IMR-90 (cell line): ENCODE measurements at regions not wholly inside any gene's neighbourhood (a gene's known extent, or its start where the extent isn't known, plus 50 kb on each side); places are given as distances from the start of the nearest gene placed in this dataset.

Source experiments
- ATAC-seq: fragments of 200-7000 bp; cut with Tn5 transposase; 2 replicates; pipeline ENCODE4 v1.9.1; 2020; ENCODE audit warnings: low read depth, mild to moderate bottlenecking, moderate library complexity
- BruUV-seq: library from RNA; stranded (reverse); fragments of 400-500 nt; replicated peaks from 2 replicates; lab custom pipeline; 2021; lab: Mats Ljungman, UMichigan
- CTCF ChIA-PET: fragments of 300-600 bp; formaldehyde crosslinking; extraction: SDS; loops from one replicate; lab custom pipeline; 2021; ENCODE audit warnings: antibody characterized with exemption; lab: Yijun Ruan, JAX
- POLR2A ChIA-PET: fragments of 300-600 bp; sonication (Branson Sonifier 250); formaldehyde crosslinking; loops from one replicate; lab custom pipeline; 2022; ENCODE audit warnings: antibody characterized with exemption; ENCODE audit not compliant: unreplicated experiment; lab: Charles Lee
- DNase-seq: peaks from one replicate; pipeline ENCODE4 v3.0.0; 2013
- H2AFZ ChIP-seq: replicated peaks from 2 replicates; pipeline ENCODE3; 2013; ENCODE audit warnings: low read length, mild to moderate bottlenecking; ENCODE audit not compliant: poor library complexity
- H2AK5ac ChIP-seq: 2 replicates; pipeline ENCODE4 v1.6.1; 2013; ENCODE audit warnings: low read depth, low read length, inconsistent platforms
- H2AK9ac ChIP-seq: replicated peaks from 2 replicates; pipeline ENCODE3; 2013; ENCODE audit warnings: mild to moderate bottlenecking, low read depth, low read length, moderate library complexity; ENCODE audit not compliant: poor library complexity
- H2BK120ac ChIP-seq: 2 replicates; pipeline ENCODE4 v1.6.1; 2013; ENCODE audit warnings: low read depth, low read length, inconsistent platforms
- H2BK15ac ChIP-seq: 3 replicates; pipeline ENCODE4 v1.6.1; 2013; ENCODE audit warnings: low read depth, low read length, inconsistent platforms
- H2BK20ac ChIP-seq: 2 replicates; pipeline ENCODE4 v1.6.1; 2013; ENCODE audit warnings: low read depth, mild to moderate bottlenecking, inconsistent platforms, low read length, moderate library complexity
- H2BK5ac ChIP-seq: 2 replicates; pipeline ENCODE4 v1.6.1; 2013; ENCODE audit warnings: mild to moderate bottlenecking, low read depth, low read length, inconsistent platforms; ENCODE audit not compliant: poor library complexity, severe bottlenecking
- H3K14ac ChIP-seq: replicated peaks from 2 replicates; pipeline ENCODE4 v1.6.1; 2013; ENCODE audit warnings: low read depth, low read length, inconsistent platforms
- H3K18ac ChIP-seq: 2 replicates; pipeline ENCODE4 v1.6.1; 2013; ENCODE audit warnings: low read depth, low read length, control low read depth
- H3K23ac ChIP-seq: 2 replicates; pipeline ENCODE4 v1.6.1; 2013; ENCODE audit warnings: low read depth, low read length, inconsistent platforms
- H3K27ac ChIP-seq: 2 replicates; pipeline ENCODE4 v1.5.1; 2013; ENCODE audit warnings: mild to moderate bottlenecking, control low read depth, low read length; ENCODE audit not compliant: insufficient read depth
- H3K27me3 ChIP-seq: 2 replicates; pipeline ENCODE4 v1.6.1; 2013; ENCODE audit warnings: low read length; ENCODE audit not compliant: control insufficient read depth, insufficient read depth
- H3K36me3 ChIP-seq: 2 replicates; pipeline ENCODE4 v1.6.1; 2013; ENCODE audit warnings: low read length, mixed read lengths; ENCODE audit not compliant: control insufficient read depth, insufficient read depth
- H3K4ac ChIP-seq: 2 replicates; pipeline ENCODE4 v1.6.1; 2013; ENCODE audit warnings: low read depth, low read length, inconsistent platforms
- H3K4me1 ChIP-seq: 2 replicates; pipeline ENCODE4 v1.6.1; 2013; ENCODE audit warnings: low read length, mixed read lengths; ENCODE audit not compliant: control insufficient read depth, insufficient read depth
- H3K4me2 ChIP-seq: 2 replicates; pipeline ENCODE4 v1.6.1; 2013; ENCODE audit warnings: low read depth, mild to moderate bottlenecking, control low read depth, low read length, moderate library complexity
- H3K4me3 ChIP-seq: 2 replicates; pipeline ENCODE4 v1.5.1; 2013; ENCODE audit warnings: low read depth, mild to moderate bottlenecking, control low read depth, low read length, moderate library complexity; ENCODE audit not compliant: insufficient read depth
- H3K56ac ChIP-seq: 2 replicates; pipeline ENCODE4 v1.6.1; 2013; ENCODE audit warnings: low read length, inconsistent platforms; ENCODE audit not compliant: insufficient read depth; ENCODE audit errors: extremely low read depth
- H3K79me1 ChIP-seq, 2 experiments: 2 replicates each; pipeline ENCODE4 v1.6.1; 2013; ENCODE audit warnings: low read length in 2 of 2, inconsistent platforms in 1 of 2, low read depth in 1 of 2
- H3K9ac ChIP-seq: 2 replicates; pipeline ENCODE4 v1.6.1; 2013; ENCODE audit warnings: low read depth, low read length, control low read depth
- H3K9me1 ChIP-seq: 2 replicates; pipeline ENCODE4 v1.6.1; 2013; ENCODE audit warnings: low read length, inconsistent platforms; ENCODE audit not compliant: insufficient read depth
- H3K9me3 ChIP-seq: 2 replicates; pipeline ENCODE4 v1.6.1; 2013; ENCODE audit warnings: low read length; ENCODE audit not compliant: control insufficient read depth, insufficient read depth
- H4K20me1 ChIP-seq: 2 replicates; pipeline ENCODE4 v1.6.1; 2013; ENCODE audit warnings: low read length, inconsistent platforms; ENCODE audit not compliant: insufficient read depth
- H4K5ac ChIP-seq: 2 replicates; pipeline ENCODE4 v1.6.1; 2013; ENCODE audit warnings: mild to moderate bottlenecking, low read depth, low read length, control low read depth
- H4K8ac ChIP-seq, 2 experiments: 2 replicates each; pipeline ENCODE4 v1.6.1; 2013; ENCODE audit warnings: low read depth in 2 of 2, low read length in 2 of 2, control low read depth in 1 of 2, inconsistent platforms in 1 of 2
- H4K91ac ChIP-seq: 2 replicates; pipeline ENCODE4 v1.6.1; 2013; ENCODE audit warnings: low read depth, low read length, inconsistent platforms; ENCODE audit not compliant: insufficient read depth
- CEBPB ChIP-seq: IDR thresholded peaks from 2 replicates; pipeline ENCODE4 v1.6.1; 2012; ENCODE audit warnings: low read depth, low read length, improper control_type of control experiment
- CHD1 ChIP-seq: IDR thresholded peaks from 2 replicates; pipeline ENCODE4 v1.6.1; 2012; ENCODE audit warnings: low read depth, low read length, improper control_type of control experiment
- CTCF ChIP-seq: conservative IDR thresholded peaks from 2 replicates; pipeline ENCODE4 v1.5.1; 2012; ENCODE audit warnings: mild to moderate bottlenecking, low read depth, low read length, improper control_type of control experiment
- MAZ ChIP-seq: IDR thresholded peaks from 2 replicates; pipeline ENCODE4 v1.6.1; 2012; ENCODE audit warnings: low read depth, mild to moderate bottlenecking, low read length, improper control_type of control experiment, moderate library complexity, borderline replicate concordance
- NFE2L2 ChIP-seq: fragments of 150-350 bp; IDR thresholded peaks from 2 replicates; pipeline ENCODE4 v1.6.1; 2016; ENCODE audit warnings: low read depth, mild to moderate bottlenecking, low read length
- USF2 ChIP-seq: fragments of 150-350 bp; IDR thresholded peaks from 2 replicates; pipeline ENCODE4 v1.6.1; 2017; ENCODE audit warnings: mild to moderate bottlenecking, antibody characterized with exemption, low read length, low read depth
- WGBS, 2 experiments: methylation state at CpG; one replicate each; pipeline versions ENCODE4 v1.1.5 to v1.1.7; 2013; ENCODE audit warnings: missing lambda C conversion rate in 2 of 2; ENCODE audit not compliant: insufficient read length in 1 of 2; ENCODE audit errors: extremely low coverage in 2 of 2; 5-methylcytosine and 5-hydroxymethylcytosine counted together
- dilution Hi-C: fragments of 300-500 bp; cut with HindIII; formaldehyde crosslinking; loops from one replicate; pipeline ENCODE4 v1.14.3; 2018; ENCODE audit warnings: low sequenced_read_pairs; ENCODE audit not compliant: unreplicated experiment
- in situ Hi-C: fragments of 300-500 bp; cut with MboI; formaldehyde crosslinking; loops from 3 replicates; pipeline ENCODE4 v1.14.3; 2019; ENCODE audit warnings: low sequenced_read_pairs, inconsistent platforms, mixed read lengths
- intact Hi-C: fragments of 100-400 bp; cut with micrococcal nuclease; formaldehyde crosslinking; loops from 2 replicates; pipeline ENCODE4 v1.10.0; 2022

- no peak overlapping the region for H2BK120ac ChIP-seq
- BruUV-seq = no TSS peak
- H4K91ac ChIP-seq = no peak overlapping the region
- no peaks in the 10 kb centered on the region for H4K20me1 ChIP-seq
- H3K4me2 ChIP-seq = no peak overlapping the region
- in situ Hi-C loops = loop anchor here (25.0 kb wide), 1 partner anchor 1639 kb away; no protein-coding TSS in a partner anchor
- H3K36me3 ChIP-seq = no peaks in the 10 kb centered on the region
- H3K4me3 ChIP-seq = no peak overlapping the region
- H3K27ac ChIP-seq = no peak overlapping the region
- intact Hi-C loops = loop anchor here (10.0 kb wide), 3 partner anchors 417 to 1787 kb away; no protein-coding TSS in a partner anchor
- no peak overlapping the region for H3K14ac ChIP-seq
- H3K23ac ChIP-seq = no peak overlapping the region
- no peak overlapping the region for H3K4ac ChIP-seq
- H3K9me3 ChIP-seq = no peaks in the 10 kb centered on the region
- H2BK15ac ChIP-seq = no peak overlapping the region
- no peak overlapping the region for H4K5ac ChIP-seq
- no peak overlapping the region for H3K9ac ChIP-seq
- H3K18ac ChIP-seq = no peak overlapping the region
- H3K27me3 ChIP-seq = no peaks in the 10 kb centered on the region
- no peak overlapping the region for H2AK5ac ChIP-seq
- H3K56ac ChIP-seq = no peak overlapping the region
- H3K79me1 ChIP-seq = no peaks in the 10 kb centered on the region
- H2AK9ac ChIP-seq = no peak overlapping the region
- H2BK20ac ChIP-seq = no peak overlapping the region
- H4K8ac ChIP-seq = no peak overlapping the region
- H2BK5ac ChIP-seq = no peak overlapping the region
- no CpG with 5 or more reads among the region's 5 CpGs for WGBS, 2 experiments
- ChIA-PET POLR2A (no interaction called here), CTCF (interaction anchor here (0.6 to 3.1 kb wide), 2 partner anchors 37 to 219 kb away, joined by 3 to 15 read pairs; no protein-coding TSS in a partner anchor)
- TF ChIP-seq CTCF (no peak), MAZ (no peak), NFE2L2 (no peak), CEBPB (no peak), USF2 (no peak), CHD1 (no peak)
- H2AFZ ChIP-seq = no peak overlapping the region
- ATAC-seq (no peak), DNase-seq (peak; percentile 29)
- dilution Hi-C loops = loop anchor here (25.0 kb wide), 1 partner anchor 214 kb away; no protein-coding TSS in a partner anchor
- H3K9me1 ChIP-seq = no peaks in the 10 kb centered on the region; the same call in 1 of the 2 replicates
- no peaks in the 10 kb centered on the region; the same call in 1 of the 2 replicates for H3K4me1 ChIP-seq
Measured at GRCh38 chr16:72247821-72248253, 75.9 kb upstream of the PMFBP1 start.
